ENCODE measurements at regions not wholly inside any gene's neighbourhood (a gene's known extent, or its start where the extent isn't known, plus 50 kb on each side); places are given as distances from the start of the nearest gene placed in this dataset.

DNA sequence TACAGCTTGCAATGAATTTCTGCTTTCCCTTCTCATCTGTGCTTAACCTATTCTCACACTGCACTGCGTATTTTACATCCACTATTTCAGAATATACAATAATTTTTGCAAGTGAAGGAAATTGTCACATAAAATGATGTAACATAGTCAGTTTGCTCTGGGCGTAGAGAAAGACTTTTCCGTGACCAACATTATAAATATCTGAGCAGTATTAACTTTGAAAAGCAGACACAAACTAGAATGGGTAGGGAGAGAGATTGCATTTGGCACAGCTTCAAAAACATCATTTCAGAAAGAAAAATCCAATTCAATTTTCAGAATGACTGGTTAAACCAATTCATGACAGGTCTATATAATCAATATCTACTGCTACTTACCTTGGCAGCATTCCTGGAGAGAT lies 352.5 kb upstream of the MIR17HG start:
- no peak for TF ChIP-seq CTCF (IDR thresholded peaks at IDR 0.05; ENCODE audit: insufficient read depth, low read length)
- no peak for TF ChIP-seq GABPA (IDR thresholded peaks at IDR 0.05; ENCODE audit: low read depth)
- TF ChIP-seq, protein P1, sequence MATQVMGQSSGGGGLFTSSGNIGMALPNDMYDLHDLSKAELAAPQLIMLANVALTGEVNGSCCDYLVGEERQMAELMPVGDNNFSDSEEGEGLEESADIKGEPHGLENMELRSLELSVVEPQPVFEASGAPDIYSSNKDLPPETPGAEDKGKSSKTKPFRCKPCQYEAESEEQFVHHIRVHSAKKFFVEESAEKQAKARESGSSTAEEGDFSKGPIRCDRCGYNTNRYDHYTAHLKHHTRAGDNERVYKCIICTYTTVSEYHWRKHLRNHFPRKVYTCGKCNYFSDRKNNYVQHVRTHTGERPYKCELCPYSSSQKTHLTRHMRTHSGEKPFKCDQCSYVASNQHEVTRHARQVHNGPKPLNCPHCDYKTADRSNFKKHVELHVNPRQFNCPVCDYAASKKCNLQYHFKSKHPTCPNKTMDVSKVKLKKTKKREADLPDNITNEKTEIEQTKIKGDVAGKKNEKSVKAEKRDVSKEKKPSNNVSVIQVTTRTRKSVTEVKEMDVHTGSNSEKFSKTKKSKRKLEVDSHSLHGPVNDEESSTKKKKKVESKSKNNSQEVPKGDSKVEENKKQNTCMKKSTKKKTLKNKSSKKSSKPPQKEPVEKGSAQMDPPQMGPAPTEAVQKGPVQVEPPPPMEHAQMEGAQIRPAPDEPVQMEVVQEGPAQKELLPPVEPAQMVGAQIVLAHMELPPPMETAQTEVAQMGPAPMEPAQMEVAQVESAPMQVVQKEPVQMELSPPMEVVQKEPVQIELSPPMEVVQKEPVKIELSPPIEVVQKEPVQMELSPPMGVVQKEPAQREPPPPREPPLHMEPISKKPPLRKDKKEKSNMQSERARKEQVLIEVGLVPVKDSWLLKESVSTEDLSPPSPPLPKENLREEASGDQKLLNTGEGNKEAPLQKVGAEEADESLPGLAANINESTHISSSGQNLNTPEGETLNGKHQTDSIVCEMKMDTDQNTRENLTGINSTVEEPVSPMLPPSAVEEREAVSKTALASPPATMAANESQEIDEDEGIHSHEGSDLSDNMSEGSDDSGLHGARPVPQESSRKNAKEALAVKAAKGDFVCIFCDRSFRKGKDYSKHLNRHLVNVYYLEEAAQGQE (IDR thresholded peaks at IDR 0.05; ENCODE audit: insufficient replicate concordance, low read depth): no peak
